NOMO-1 treated with DMSO at 0.1 percent for 48 hours (cell line): ENCODE measurements at regions not wholly inside any gene's neighbourhood (a gene's known extent, or its start where the extent isn't known, plus 50 kb on each side); places are given as distances from the start of the nearest gene placed in this dataset.

Experiments used
- DNase-seq: peaks from one replicate; lab custom pipeline; 2025; ENCODE audit not compliant: unreplicated experiment; lab: John Stamatoyannopoulos, UW

GRCh38 chr20:58600756-58601155 lies 50.3 kb upstream of the STX16 start:
- DNase-seq: no peak

GRCh38 chr20:58599966-58600365 lies 51.1 kb upstream of the STX16 start:
- DNase-seq: no peak

DNA sequence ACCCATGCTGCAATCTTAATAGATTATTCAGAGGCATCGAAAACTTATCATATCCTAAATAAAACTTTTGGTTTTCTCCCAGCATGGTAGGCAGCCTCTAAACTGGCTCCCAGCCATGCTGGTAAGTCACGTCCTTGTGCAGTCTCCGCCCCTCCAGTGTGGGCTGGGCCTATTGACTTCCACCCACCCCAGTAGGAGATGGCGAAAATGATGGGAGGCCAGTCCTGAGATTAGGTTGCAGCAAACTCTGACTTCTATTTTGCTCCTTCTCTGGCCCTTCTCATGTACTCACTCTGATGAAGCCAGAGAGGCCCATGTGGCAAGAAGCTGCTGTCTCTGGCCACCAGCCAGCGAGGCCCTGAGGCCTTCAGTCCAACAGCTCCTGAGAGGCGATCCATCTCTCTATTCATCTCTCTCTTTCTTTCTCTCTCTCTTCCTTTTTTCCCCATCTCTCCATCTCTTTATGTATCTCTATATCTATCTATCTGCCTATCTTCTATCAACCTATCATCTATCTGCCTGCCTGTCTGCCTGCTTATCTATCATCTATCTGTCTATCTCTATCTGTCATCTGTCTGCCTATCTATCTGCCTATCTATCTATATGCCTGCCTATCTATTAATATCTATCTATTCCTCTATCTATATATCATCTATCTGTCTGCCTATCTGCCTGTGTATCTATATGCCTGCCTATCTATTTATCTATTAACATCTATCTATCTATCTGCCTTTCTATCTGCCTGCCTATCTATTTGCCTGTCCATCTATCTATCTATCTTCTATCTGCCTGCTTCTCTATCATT lies 52.7 kb upstream of the STX16 start:
- DNase-seq: no peak

- DNase-seq: no peak
These were observed 53.7 kb upstream of the STX16 start for GRCh38 chr20:58597249-58597891.

DNA sequence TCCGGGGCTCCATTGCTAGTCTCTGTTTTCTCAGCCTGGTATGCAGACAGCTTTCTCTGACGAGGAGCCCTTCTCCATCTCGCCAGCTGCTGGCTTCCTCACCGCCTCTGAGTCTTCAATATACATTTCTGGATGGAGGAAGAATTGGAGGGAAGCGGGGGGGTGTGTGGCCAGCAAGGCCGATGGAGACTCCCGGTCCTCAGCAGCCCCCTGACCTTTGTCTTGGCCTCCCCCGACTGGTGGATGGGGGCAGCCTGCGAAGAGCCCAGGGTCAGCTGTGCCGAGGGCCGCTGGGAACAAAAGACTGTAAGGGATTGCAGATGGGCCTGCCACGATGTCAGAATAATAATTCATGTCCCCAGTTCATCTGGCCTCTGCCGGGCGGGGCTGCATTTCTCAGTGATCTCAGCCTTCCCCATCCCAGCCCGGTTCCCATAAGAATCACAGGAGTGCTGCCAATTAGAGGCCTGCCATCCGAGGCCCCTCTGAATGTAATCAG lies 54.3 kb upstream of the STX16 start:
- no peak for DNase-seq

GRCh38 chr20:58596244-58596643 lies 54.8 kb upstream of the STX16 start:
- DNase-seq: no peak

DNA sequence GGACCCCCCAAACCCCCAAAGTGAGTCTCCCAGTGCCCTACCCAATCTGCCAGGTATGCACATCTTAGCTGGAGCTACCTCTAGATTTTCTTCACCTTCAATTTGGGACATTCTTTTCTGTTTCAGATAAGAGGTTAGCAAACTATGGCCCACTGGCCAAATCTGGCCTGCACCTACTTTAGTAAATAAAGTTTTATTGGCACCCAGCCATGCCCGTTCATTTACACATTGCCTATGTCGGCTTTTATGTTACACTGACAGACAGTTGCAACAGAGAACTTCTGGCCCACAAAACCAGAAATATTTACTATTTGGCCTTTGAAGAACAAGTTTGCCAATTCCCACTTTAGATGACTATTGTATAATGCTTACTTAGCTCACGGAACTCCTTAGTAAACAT lies 55.9 kb upstream of the STX16 start:
- DNase-seq: no peak

- DNase-seq: no peak
These were observed 57.0 kb upstream of the STX16 start for GRCh38 chr20:58593880-58594638.

DNA sequence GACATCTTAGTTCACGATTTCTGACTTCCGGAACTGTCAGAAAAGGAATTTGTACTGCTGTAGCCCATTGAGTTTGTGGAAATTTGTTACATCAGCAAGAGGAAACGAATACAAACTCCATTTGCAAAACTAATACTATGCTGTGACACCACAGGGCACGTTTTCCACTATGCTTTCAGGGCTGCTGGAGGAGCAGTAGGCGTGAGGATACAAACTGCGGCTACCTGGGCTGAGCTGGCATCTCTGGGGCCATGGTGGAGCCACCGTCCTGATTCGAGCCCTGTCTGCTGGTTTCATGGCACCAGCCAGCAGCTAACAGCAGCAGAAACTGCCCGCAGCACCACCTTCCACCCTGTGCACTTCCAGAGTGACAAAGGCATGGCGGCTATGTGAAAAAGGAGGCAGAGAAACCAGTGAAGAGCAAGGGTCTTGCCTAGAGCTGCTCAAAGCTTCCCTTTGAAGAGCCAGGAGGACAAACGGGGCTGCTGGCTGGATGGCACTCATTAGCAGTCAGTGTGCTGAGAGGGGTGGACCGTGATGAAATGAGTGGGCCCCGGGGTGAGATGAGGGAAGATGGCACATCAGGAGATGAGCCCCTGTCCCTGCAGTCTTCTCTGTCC lies 58.9 kb upstream of the STX16 start:
- DNase-seq: no peak

DNA sequence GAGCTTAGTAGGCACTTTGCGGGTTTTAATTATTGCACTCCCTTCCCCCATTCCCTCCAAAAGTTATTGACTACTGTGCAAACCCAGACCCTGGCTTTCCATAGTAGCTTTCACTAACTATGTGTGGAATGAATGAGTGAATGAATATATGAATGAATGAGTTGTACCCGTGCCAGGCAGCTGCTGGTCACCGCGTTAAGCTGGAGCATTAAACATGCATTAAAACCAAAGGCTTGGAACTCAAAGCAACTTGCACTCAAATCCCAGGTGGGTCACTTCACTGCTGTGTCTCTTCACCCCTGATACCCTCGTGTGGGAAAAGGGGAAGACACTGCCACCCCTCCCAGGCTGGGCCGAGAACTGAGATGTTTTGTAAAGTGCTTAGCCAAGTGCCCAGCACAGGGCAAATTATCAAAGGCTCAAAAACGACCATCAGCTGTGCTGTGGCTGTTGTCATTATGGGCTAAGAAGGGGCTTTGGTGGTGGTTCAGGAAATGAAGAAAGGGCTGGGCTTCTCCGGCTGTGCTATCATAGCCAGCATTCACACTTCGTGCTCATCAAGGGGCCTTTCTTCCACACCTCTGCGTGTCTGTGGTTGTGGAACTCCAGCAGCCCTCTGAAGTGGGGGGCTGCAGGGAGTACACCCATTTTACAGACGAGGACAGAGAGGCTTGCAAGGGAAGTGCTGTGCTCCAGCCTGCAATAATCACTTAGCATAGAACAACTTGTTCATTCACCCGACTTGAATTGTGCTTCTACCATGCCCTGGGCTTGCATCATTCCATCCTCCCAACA lies 60.2 kb upstream of the STX16 start:
- no peak for DNase-seq

- no peak for DNase-seq
These were observed 63.6 kb upstream of the STX16 start for GRCh38 chr20:58587467-58587866.

DNA sequence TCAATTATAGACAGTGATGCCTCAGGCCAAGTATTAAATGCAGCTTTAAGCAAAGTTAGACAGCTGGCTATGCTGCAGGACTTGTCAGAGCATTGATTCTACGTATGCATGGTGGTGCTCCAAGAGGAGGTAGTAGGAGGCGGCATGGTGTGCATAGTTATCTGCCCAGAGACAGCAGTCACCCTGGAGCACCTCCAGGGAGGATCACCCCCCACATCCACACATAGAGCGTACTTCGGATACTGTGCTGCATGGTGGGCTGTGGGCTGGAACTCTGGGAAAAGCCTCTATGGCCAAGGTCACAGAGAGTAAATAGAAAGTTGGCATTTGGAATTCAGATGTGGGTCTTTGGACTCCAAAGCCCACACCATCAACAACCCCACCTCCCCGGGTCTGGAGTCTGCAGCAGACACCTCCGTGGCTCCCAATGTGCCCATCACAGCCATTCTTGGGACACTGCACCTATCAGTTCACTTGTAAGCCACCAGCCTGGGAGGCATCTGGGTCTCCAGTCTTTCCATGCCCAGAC lies 64.5 kb upstream of the STX16 start:
- no peak for DNase-seq

- no peak for DNase-seq
These were observed 65.1 kb upstream of the STX16 start for GRCh38 chr20:58585753-58586540.

- no peak for DNase-seq
These were observed 66.0 kb upstream of the STX16 start for GRCh38 chr20:58584881-58585752.

- DNase-seq: no peak
These were observed 66.8 kb upstream of the STX16 start for GRCh38 chr20:58584051-58584824.

DNA sequence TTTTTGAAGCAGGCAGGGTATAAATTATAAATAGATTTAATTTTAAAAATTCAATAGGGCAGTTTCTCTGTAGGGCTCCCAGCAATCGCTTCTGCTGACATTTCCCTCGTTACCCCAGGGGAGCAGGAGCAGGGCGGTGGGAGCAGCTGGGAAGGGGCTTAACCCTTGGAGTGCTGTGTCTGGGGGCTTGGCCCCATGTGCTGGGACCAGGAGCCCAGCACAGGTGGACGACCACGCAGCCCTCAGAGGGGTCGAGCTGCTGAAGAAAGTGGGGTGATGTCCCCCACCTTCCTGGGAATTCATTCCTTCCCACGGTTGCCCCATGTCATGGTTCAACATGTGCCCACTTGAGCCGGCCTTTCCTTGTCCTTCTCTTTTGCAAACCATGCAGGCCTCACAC lies 67.5 kb upstream of the STX16 start:
- DNase-seq: no peak

- DNase-seq: no peak
These were observed 67.9 kb upstream of the STX16 start for GRCh38 chr20:58583176-58583575.

- DNase-seq: no peak
These were observed 65.3 kb upstream of the APCDD1L start for GRCh38 chr20:58580474-58580835.
